Endothelial cell of umbilical vein (primary cell): ENCODE measurements at regions not wholly inside any gene's neighbourhood (a gene's known extent, or its start where the extent isn't known, plus 50 kb on each side); places are given as distances from the start of the nearest gene placed in this dataset.

ENCODE experiments used
- CTCF ChIP-seq, 2 donors: IDR thresholded peaks; 1 replicate in 1 of 2; 2 replicates in 1 of 2; pipeline ENCODE4 v1.5.1; 2011; ENCODE audit warnings: low read length in 2 of 2, mild to moderate bottlenecking in 2 of 2, moderate library complexity in 2 of 2, control low read depth in 1 of 2, inconsistent platforms in 1 of 2, low read depth in 1 of 2; ENCODE audit not compliant: insufficient read depth in 1 of 2; ENCODE audit errors: extremely low read depth in 1 of 2
- JUN ChIP-seq: IDR thresholded peaks from 2 replicates; pipeline ENCODE4 v1.6.1; 2011; ENCODE audit warnings: borderline replicate concordance, low read depth; ENCODE audit not compliant: insufficient read length, insufficient read depth
- MAX ChIP-seq: IDR thresholded peaks from 2 replicates; pipeline ENCODE4 v1.6.1; 2011; ENCODE audit not compliant: insufficient read depth, insufficient read length
- POLR2AphosphoS5 ChIP-seq: IDR thresholded peaks from 2 replicates; pipeline ENCODE4 v1.6.1; 2012; ENCODE audit warnings: low read depth, mild to moderate bottlenecking, control low read depth, low read length, moderate library complexity; ENCODE audit not compliant: insufficient read depth

- TF ChIP-seq CTCF (IDR thresholded peaks at IDR 0.05; ENCODE audit: extremely low read depth in 1 of 2, insufficient read depth in 1 of 2, low read depth in 1 of 2, low read length in 2 of 2) (no peak), POLR2AphosphoS5 (no peak), MAX (no peak), JUN (no peak)
Observed at GRCh38 chr20:6599876-6600735, 167.4 kb upstream of the BMP2 start.
